ENCODE measurements at regions not wholly inside any gene's neighbourhood (a gene's known extent, or its start where the extent isn't known, plus 50 kb on each side); places are given as distances from the start of the nearest gene placed in this dataset.

GRCh38 chr3:8182904-8183303, 318.7 kb upstream of the LMCD1 start:
- DNase-seq (ENCODE audit: low read depth in 1 of 2, low spot score in 1 of 2), result no peak
- no peak for TF ChIP-seq POLR2AphosphoS5 (IDR thresholded peaks at IDR 0.05; ENCODE audit: low read depth)
- TF ChIP-seq, protein P1, sequence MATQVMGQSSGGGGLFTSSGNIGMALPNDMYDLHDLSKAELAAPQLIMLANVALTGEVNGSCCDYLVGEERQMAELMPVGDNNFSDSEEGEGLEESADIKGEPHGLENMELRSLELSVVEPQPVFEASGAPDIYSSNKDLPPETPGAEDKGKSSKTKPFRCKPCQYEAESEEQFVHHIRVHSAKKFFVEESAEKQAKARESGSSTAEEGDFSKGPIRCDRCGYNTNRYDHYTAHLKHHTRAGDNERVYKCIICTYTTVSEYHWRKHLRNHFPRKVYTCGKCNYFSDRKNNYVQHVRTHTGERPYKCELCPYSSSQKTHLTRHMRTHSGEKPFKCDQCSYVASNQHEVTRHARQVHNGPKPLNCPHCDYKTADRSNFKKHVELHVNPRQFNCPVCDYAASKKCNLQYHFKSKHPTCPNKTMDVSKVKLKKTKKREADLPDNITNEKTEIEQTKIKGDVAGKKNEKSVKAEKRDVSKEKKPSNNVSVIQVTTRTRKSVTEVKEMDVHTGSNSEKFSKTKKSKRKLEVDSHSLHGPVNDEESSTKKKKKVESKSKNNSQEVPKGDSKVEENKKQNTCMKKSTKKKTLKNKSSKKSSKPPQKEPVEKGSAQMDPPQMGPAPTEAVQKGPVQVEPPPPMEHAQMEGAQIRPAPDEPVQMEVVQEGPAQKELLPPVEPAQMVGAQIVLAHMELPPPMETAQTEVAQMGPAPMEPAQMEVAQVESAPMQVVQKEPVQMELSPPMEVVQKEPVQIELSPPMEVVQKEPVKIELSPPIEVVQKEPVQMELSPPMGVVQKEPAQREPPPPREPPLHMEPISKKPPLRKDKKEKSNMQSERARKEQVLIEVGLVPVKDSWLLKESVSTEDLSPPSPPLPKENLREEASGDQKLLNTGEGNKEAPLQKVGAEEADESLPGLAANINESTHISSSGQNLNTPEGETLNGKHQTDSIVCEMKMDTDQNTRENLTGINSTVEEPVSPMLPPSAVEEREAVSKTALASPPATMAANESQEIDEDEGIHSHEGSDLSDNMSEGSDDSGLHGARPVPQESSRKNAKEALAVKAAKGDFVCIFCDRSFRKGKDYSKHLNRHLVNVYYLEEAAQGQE (IDR thresholded peaks at IDR 0.05; ENCODE audit: insufficient replicate concordance, low read depth), result no peak

GRCh38 chr3:8183627-8184026, 318.0 kb upstream of the LMCD1 start:
- TF ChIP-seq GABPA (IDR thresholded peaks at IDR 0.05; ENCODE audit: low read depth) (no peak), CTCF (IDR thresholded peaks at IDR 0.05; ENCODE audit: insufficient read depth, low read length) (no peak), POLR2AphosphoS5 (IDR thresholded peaks at IDR 0.05; ENCODE audit: low read depth) (no peak), SPI1 (IDR thresholded peaks at IDR 0.05; ENCODE audit: borderline replicate concordance, low read depth) (no peak)
- TF ChIP-seq, protein P1 (IDR thresholded peaks at IDR 0.05; ENCODE audit: insufficient replicate concordance, low read depth), result no peak
- Histone ChIP-seq H3K27me3 (ENCODE audit: insufficient read depth, poor library complexity, severe bottlenecking) (no peaks in the 10 kb centered on the region), H3K4me3 (replicated peaks; ENCODE audit: insufficient read depth, low read length) (no peak overlapping the region), H3K27ac (replicated peaks) (no peak overlapping the region)
- no peak for DNase-seq (ENCODE audit: low read depth in 1 of 2, low spot score in 1 of 2)

More at GRCh38 chr3:8182904-8183303, 318.7 kb upstream of the LMCD1 start:
- Histone ChIP-seq H3K27ac (replicated peaks) (no peak overlapping the region), H3K4me3 (replicated peaks; ENCODE audit: insufficient read depth, low read length) (no peak overlapping the region), H3K27me3 (ENCODE audit: insufficient read depth, poor library complexity, severe bottlenecking) (no peaks in the 10 kb centered on the region)

DNA sequence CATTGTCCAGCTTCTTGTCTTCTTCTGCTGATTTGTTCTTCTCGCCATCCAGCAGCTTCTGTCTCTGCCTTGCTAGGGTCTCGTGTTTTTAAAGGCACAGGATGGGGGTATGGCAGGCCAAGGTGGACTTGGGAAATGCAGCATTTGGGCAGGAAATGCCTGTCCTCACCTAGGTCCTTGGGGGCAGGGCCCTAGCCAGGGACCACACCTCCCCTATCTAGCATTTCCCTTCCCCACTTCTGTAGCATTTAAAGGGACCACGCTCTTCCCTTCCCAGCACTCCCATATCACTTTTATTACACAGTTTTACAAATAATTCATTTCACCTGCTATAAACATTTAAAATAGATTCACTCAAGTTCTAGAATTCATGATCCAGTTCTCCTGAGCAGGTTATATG, 315.4 kb upstream of the LMCD1 start:
- H3K27me3 ChIP-seq (ENCODE audit: insufficient read depth, poor library complexity, severe bottlenecking), result no peaks in the 10 kb centered on the region
- H3K27ac ChIP-seq (replicated peaks), result no peak overlapping the region
- no peak overlapping the region for H3K4me3 ChIP-seq (replicated peaks; ENCODE audit: insufficient read depth, low read length)
- TF ChIP-seq SPI1 (IDR thresholded peaks at IDR 0.05; ENCODE audit: borderline replicate concordance, low read depth) (no peak), GABPA (IDR thresholded peaks at IDR 0.05; ENCODE audit: low read depth) (no peak)
- DNase-seq (ENCODE audit: low read depth in 1 of 2, low spot score in 1 of 2), result no peak

DNA sequence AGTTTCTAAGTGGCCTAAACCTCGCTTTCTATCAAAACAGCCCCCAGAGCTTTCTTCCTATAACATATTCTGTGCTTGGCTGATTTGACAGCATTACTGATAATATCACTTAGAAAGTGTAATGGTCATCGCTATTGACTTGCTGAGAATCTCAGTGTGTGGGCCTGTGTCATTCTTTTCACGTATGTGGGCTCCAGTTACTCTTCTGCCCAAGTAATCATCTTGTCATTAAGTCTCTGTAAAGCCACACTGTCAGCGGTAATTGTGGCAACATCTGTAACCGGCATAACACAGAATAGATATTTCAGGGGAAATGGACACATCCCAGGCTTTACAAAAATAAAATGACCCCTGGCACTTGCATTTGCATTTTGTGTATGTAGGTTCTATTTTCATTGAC, 313.6 kb upstream of the LMCD1 start:
- H3K4me3 ChIP-seq (replicated peaks; ENCODE audit: insufficient read depth, low read length), result no peak overlapping the region
- H3K27ac ChIP-seq (replicated peaks), result no peak overlapping the region
- no peaks in the 10 kb centered on the region for H3K27me3 ChIP-seq (ENCODE audit: insufficient read depth, poor library complexity, severe bottlenecking)
- DNase-seq (ENCODE audit: low read depth in 1 of 2, low spot score in 1 of 2), result no peak
- TF ChIP-seq POLR2AphosphoS5 (IDR thresholded peaks at IDR 0.05; ENCODE audit: low read depth) (no peak), CTCF (IDR thresholded peaks at IDR 0.05; ENCODE audit: insufficient read depth, low read length) (no peak), GABPA (IDR thresholded peaks at IDR 0.05; ENCODE audit: low read depth) (no peak), SPI1 (IDR thresholded peaks at IDR 0.05; ENCODE audit: borderline replicate concordance, low read depth) (no peak)
- TF ChIP-seq, protein P1 (IDR thresholded peaks at IDR 0.05; ENCODE audit: insufficient replicate concordance, low read depth), result no peak

All from HL-60 (cell line).